ENCODE measurements at regions not wholly inside any gene's neighbourhood (a gene's known extent, or its start where the extent isn't known, plus 50 kb on each side); places are given as distances from the start of the nearest gene placed in this dataset.

DNA sequence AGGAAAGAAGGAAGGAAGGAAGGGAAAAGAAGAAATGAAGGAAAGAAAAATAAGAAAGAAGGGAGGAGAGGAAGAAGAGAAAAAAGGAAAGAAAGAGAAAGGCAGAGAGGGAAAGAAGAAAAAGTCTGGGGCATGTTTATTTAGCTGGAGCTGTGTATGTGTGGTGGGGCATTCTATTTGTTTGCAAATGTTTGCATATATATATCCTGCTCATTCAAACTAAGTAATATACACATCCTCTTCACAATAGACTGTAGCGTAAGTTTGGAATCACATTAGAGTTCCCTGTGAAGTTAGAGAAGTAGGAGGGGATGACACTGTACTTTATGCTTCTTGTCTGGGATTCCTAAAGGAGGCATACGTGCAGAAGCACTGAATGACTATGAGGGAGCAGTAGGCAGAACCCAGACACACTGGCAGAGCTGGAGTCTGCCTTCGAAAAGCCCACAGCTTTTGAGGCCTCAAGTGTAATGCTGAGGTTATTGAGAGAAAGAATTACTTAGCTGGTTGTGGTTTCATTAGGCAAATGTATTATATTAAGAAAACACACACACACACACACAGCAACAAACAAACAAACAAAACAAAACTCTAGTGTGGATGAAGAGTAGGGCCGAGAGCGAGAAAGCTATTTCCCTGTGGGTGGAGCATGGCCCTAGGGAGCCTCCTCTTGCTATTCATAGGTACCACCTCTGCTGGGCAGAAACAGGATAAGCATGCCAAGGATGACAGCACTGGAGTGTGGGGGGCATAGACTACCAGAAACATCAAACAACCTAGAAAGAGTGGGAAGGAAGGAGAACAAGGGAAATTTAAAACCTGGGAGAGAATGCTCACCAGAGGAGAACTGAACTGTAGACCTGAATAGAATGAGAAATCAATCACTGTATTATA is 905.1 kb upstream of the NXPH2 start:
- no peaks in the 10 kb centered on the region for H4K20me1 ChIP-seq (ENCODE audit: control insufficient read depth, extremely low read depth, insufficient read depth, low read length)
- no peak overlapping the region for H3K4me2 ChIP-seq (ENCODE audit: control insufficient read depth, extremely low read depth, insufficient read depth, low read depth, low read length)
- no peak overlapping the region for H2AFZ ChIP-seq (ENCODE audit: control insufficient read depth, low read length)
- H3K4me1 ChIP-seq (ENCODE audit: control insufficient read depth, extremely low read depth, insufficient read depth, low read length): no peaks in the 10 kb centered on the region
- dilution Hi-C loops (cut with MboI; ENCODE audit: extremely low pct_ligation_motif_present, low sequenced_read_pairs): no loop called here
- no peaks in the 10 kb centered on the region for H3K9me1 ChIP-seq (ENCODE audit: control insufficient read depth, extremely low read depth, insufficient read depth, low read length)
- no peaks in the 10 kb centered on the region for H3K79me2 ChIP-seq (ENCODE audit: control insufficient read depth, insufficient read depth, low read length)
- no peak overlapping the region for H3K27ac ChIP-seq (ENCODE audit: control insufficient read depth, insufficient read depth, low read length)
- no peaks in the 10 kb centered on the region for H3K36me3 ChIP-seq (ENCODE audit: control insufficient read depth in 2 of 2, extremely low read depth in 1 of 2, insufficient read depth in 2 of 2, low read length in 2 of 2)
- TF ChIP-seq CTCF (optimal IDR thresholded peaks at IDR 0.05 in 1 of 3, IDR thresholded peaks at IDR 0.05 in 1 of 3, conservative IDR thresholded peaks at IDR 0.05 in 1 of 3; ENCODE audit: extremely low read depth in 1 of 3, insufficient read depth in 2 of 3, low read length in 3 of 3) (no peak), EZH2 (IDR thresholded peaks at IDR 0.05; ENCODE audit: low read length) (no peak)
- no peak overlapping the region for H3K4me3 ChIP-seq (ENCODE audit: control insufficient read depth in 2 of 3, extremely low read depth in 1 of 3, insufficient read depth in 2 of 3, low read depth in 1 of 3, low read length in 3 of 3)
- no peak overlapping the region for H3K9ac ChIP-seq (ENCODE audit: control insufficient read depth, extremely low read depth, insufficient read depth, low read length)
- DNase-seq (ENCODE audit: low read depth, low spot score) (no peak), FAIRE-seq (no peak)
- no peaks in the 10 kb centered on the region for H3K27me3 ChIP-seq (ENCODE audit: control insufficient read depth, extremely low read depth, insufficient read depth, low read length)
- no peaks in the 10 kb centered on the region for H3K9me3 ChIP-seq (ENCODE audit: control insufficient read depth, low read depth, low read length)

DNA sequence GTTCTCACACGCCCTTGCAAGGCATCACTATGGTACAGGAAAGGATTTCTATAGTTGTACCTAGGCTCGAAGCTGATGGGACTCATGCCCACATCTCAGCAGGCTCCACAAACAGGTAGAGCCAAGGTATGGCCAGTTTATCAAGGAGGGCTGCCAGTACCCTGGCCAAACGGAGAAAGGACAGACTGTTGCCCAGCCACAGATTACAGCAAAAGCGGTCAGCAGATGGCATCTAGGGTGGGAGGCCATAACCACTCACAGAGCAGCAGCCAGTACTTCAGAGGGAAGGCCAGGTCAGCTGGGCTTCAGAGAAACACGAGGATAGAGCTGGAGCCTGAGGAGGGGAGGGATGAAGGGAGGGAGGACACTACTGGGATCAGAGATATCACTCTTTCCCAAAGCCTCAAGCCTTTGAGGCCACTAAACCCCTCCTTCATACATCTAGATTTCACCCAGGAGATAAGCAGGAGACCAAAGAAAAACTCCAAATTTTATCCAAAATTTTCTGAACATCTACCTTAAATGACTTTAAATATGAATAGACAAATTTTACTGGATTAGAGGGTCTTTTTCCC is 904.2 kb upstream of the NXPH2 start:
- dilution Hi-C loops (cut with MboI; ENCODE audit: extremely low pct_ligation_motif_present, low sequenced_read_pairs): no loop called here

More for the DNA sequence above, 904.2 kb upstream of the NXPH2 start:
- H3K9me1 ChIP-seq (ENCODE audit: control insufficient read depth, extremely low read depth, insufficient read depth, low read length): no peaks in the 10 kb centered on the region
- H3K27ac ChIP-seq (ENCODE audit: control insufficient read depth, insufficient read depth, low read length): no peak overlapping the region
- H3K4me2 ChIP-seq (ENCODE audit: control insufficient read depth, extremely low read depth, insufficient read depth, low read depth, low read length): no peak overlapping the region
- H3K27me3 ChIP-seq (ENCODE audit: control insufficient read depth, extremely low read depth, insufficient read depth, low read length): no peaks in the 10 kb centered on the region
- no peak overlapping the region for H3K4me3 ChIP-seq (ENCODE audit: control insufficient read depth in 2 of 3, extremely low read depth in 1 of 3, insufficient read depth in 2 of 3, low read depth in 1 of 3, low read length in 3 of 3)
- H3K9ac ChIP-seq (ENCODE audit: control insufficient read depth, extremely low read depth, insufficient read depth, low read length): no peak overlapping the region
- no peak overlapping the region for H2AFZ ChIP-seq (ENCODE audit: control insufficient read depth, low read length)
- FAIRE-seq (no peak), DNase-seq (ENCODE audit: low read depth, low spot score) (no peak)
- no peaks in the 10 kb centered on the region for H3K79me2 ChIP-seq (ENCODE audit: control insufficient read depth, insufficient read depth, low read length)
- H3K36me3 ChIP-seq (ENCODE audit: control insufficient read depth in 2 of 2, extremely low read depth in 1 of 2, insufficient read depth in 2 of 2, low read length in 2 of 2): no peaks in the 10 kb centered on the region
- TF ChIP-seq EZH2 (IDR thresholded peaks at IDR 0.05; ENCODE audit: low read length): no peak
- no peak for TF ChIP-seq CTCF (optimal IDR thresholded peaks at IDR 0.05 in 1 of 3, IDR thresholded peaks at IDR 0.05 in 1 of 3, conservative IDR thresholded peaks at IDR 0.05 in 1 of 3; ENCODE audit: extremely low read depth in 1 of 3, insufficient read depth in 2 of 3, low read length in 3 of 3)
- no peaks in the 10 kb centered on the region for H3K9me3 ChIP-seq (ENCODE audit: control insufficient read depth, low read depth, low read length)
- no peaks in the 10 kb centered on the region for H4K20me1 ChIP-seq (ENCODE audit: control insufficient read depth, extremely low read depth, insufficient read depth, low read length)
- H3K4me1 ChIP-seq (ENCODE audit: control insufficient read depth, extremely low read depth, insufficient read depth, low read length): no peaks in the 10 kb centered on the region
